GM12878 (cell line): ENCODE measurements at regions not wholly inside any gene's neighbourhood (a gene's known extent, or its start where the extent isn't known, plus 50 kb on each side); places are given as distances from the start of the nearest gene placed in this dataset.

Source experiments
- ATF2 ChIP-seq: IDR thresholded peaks from 2 replicates; pipeline ENCODE4 v1.6.1; 2012; ENCODE audit warnings: low read length, inconsistent platforms
- BCL3 ChIP-seq: IDR thresholded peaks from 2 replicates; pipeline ENCODE4 v1.6.1; 2011; ENCODE audit warnings: borderline replicate concordance, low read depth, mild to moderate bottlenecking, moderate library complexity, low read length; ENCODE audit not compliant: insufficient read depth, poor library complexity, severe bottlenecking
- BHLHE40 ChIP-seq, 2 experiments: fragments of 450-650 bp in 1 of 2; IDR thresholded peaks; 2 replicates each; pipeline ENCODE4 v1.6.1; 2011 to 2017; ENCODE audit warnings: low read depth in 2 of 2, borderline replicate concordance in 1 of 2, improper control_type of control experiment in 1 of 2, low read length in 1 of 2, mild to moderate bottlenecking in 1 of 2
- BMI1 ChIP-seq: fragments of 450-650 bp; IDR thresholded peaks from 2 replicates; pipeline ENCODE4 v1.6.1; 2016; ENCODE audit warnings: mild to moderate bottlenecking, moderate library complexity, borderline replicate concordance
- E2F4 ChIP-seq: IDR thresholded peaks from 2 replicates; pipeline ENCODE4 v1.6.1; 2012; ENCODE audit warnings: low read depth, low read length, improper control_type of control experiment
- EZH2 ChIP-seq: IDR thresholded peaks from 2 replicates; pipeline ENCODE4 v1.6.1; 2012; ENCODE audit warnings: low read depth, mild to moderate bottlenecking, control low read depth, inconsistent platforms, low read length, borderline replicate concordance; ENCODE audit not compliant: control insufficient read depth
- FOS ChIP-seq: IDR thresholded peaks from 3 replicates; pipeline ENCODE4 v1.6.1; 2011; ENCODE audit warnings: borderline replicate concordance; ENCODE audit not compliant: insufficient read length; ENCODE audit errors: extremely low read depth
- HDGF ChIP-seq: fragments of 450-650 bp; IDR thresholded peaks from 2 replicates; pipeline ENCODE4 v1.6.1; 2016; ENCODE audit warnings: antibody characterized with exemption
- IRF4 ChIP-seq: IDR thresholded peaks from 2 replicates; pipeline ENCODE4 v1.6.1; 2011; ENCODE audit warnings: low read depth, low read length
- MTA2 ChIP-seq: fragments of 450-650 bp; IDR thresholded peaks from 2 replicates; pipeline ENCODE4 v1.6.1; 2016; ENCODE audit warnings: low read depth, mild to moderate bottlenecking, moderate library complexity
- MXI1 ChIP-seq: fragments of 150-350 bp; IDR thresholded peaks from 2 replicates; pipeline ENCODE4 v1.6.1; 2011; ENCODE audit warnings: low read depth, mild to moderate bottlenecking, inconsistent platforms, low read length, improper control_type of control experiment
- MYC ChIP-seq: IDR thresholded peaks from 2 replicates; pipeline ENCODE4 v1.6.1; 2011; ENCODE audit warnings: mild to moderate bottlenecking, low read length, moderate library complexity, inconsistent platforms; ENCODE audit not compliant: insufficient read depth, insufficient replicate concordance, insufficient read length, severe bottlenecking
- NRF1 ChIP-seq: conservative IDR thresholded peaks from 2 replicates; pipeline ENCODE4 v1.6.1; 2011; ENCODE audit warnings: mild to moderate bottlenecking, low read depth, low read length, improper control_type of control experiment
- POLR2AphosphoS5 ChIP-seq: IDR thresholded peaks from 2 replicates; pipeline ENCODE4 v1.6.1; 2011; ENCODE audit warnings: mild to moderate bottlenecking, low read length, inconsistent platforms
- POU2F2 ChIP-seq: IDR thresholded peaks from 3 replicates; pipeline ENCODE4 v1.6.1; 2011; ENCODE audit warnings: low read depth, mild to moderate bottlenecking, low read length, borderline replicate concordance
- RAD51 ChIP-seq: fragments of 450-650 bp; IDR thresholded peaks from 2 replicates; pipeline ENCODE4 v1.6.1; 2016; ENCODE audit warnings: moderate library complexity, mild to moderate bottlenecking, inconsistent platforms
- TCF12 ChIP-seq: IDR thresholded peaks from 2 replicates; pipeline ENCODE4 v1.6.1; 2011; ENCODE audit warnings: low read depth, mild to moderate bottlenecking, low read length
- ZSCAN29 ChIP-seq: fragments of 450-650 bp; IDR thresholded peaks from 2 replicates; pipeline ENCODE4 v1.6.1; 2017; ENCODE audit warnings: mild to moderate bottlenecking, moderate library complexity
- ZZZ3 ChIP-seq: IDR thresholded peaks from 2 replicates; pipeline ENCODE4 v1.6.1; 2011; ENCODE audit warnings: low read depth; ENCODE audit not compliant: control insufficient read depth, insufficient read length
- TF ChIP-seq, protein P1 (sequence below): IDR thresholded peaks from 2 replicates; pipeline ENCODE4 v1.6.1; 2011; ENCODE audit warnings: low read depth, mild to moderate bottlenecking, low read length, moderate library complexity, borderline replicate concordance; ENCODE audit errors: extremely low read depth
- TF ChIP-seq, protein P2 (sequence below): fragments of 450-650 bp; IDR thresholded peaks from 2 replicates; pipeline ENCODE4 v1.6.1; 2016; ENCODE audit warnings: mild to moderate bottlenecking, moderate library complexity, borderline replicate concordance

- no peak for TF ChIP-seq RAD51
- peak; percentile 91 for TF ChIP-seq BMI1
- TF ChIP-seq E2F4: no peak
- peak; percentile 95 for TF ChIP-seq BCL3
- TF ChIP-seq NRF1: no peak
- TF ChIP-seq FOS: no peak
- TF ChIP-seq, protein P1, sequence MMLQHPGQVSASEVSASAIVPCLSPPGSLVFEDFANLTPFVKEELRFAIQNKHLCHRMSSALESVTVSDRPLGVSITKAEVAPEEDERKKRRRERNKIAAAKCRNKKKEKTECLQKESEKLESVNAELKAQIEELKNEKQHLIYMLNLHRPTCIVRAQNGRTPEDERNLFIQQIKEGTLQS: no peak
- TF ChIP-seq BHLHE40 (IDR thresholded peaks at IDR 0.05; ENCODE audit: borderline replicate concordance in 1 of 2, low read depth in 2 of 2, low read length in 1 of 2): peak; percentile 91 to 92
- TF ChIP-seq ZSCAN29: 0 out of 2 replicates have a peak, but pooled peaks have one; percentile 0
- TF ChIP-seq TCF12: peak; percentile 98
- TF ChIP-seq, protein P2, sequence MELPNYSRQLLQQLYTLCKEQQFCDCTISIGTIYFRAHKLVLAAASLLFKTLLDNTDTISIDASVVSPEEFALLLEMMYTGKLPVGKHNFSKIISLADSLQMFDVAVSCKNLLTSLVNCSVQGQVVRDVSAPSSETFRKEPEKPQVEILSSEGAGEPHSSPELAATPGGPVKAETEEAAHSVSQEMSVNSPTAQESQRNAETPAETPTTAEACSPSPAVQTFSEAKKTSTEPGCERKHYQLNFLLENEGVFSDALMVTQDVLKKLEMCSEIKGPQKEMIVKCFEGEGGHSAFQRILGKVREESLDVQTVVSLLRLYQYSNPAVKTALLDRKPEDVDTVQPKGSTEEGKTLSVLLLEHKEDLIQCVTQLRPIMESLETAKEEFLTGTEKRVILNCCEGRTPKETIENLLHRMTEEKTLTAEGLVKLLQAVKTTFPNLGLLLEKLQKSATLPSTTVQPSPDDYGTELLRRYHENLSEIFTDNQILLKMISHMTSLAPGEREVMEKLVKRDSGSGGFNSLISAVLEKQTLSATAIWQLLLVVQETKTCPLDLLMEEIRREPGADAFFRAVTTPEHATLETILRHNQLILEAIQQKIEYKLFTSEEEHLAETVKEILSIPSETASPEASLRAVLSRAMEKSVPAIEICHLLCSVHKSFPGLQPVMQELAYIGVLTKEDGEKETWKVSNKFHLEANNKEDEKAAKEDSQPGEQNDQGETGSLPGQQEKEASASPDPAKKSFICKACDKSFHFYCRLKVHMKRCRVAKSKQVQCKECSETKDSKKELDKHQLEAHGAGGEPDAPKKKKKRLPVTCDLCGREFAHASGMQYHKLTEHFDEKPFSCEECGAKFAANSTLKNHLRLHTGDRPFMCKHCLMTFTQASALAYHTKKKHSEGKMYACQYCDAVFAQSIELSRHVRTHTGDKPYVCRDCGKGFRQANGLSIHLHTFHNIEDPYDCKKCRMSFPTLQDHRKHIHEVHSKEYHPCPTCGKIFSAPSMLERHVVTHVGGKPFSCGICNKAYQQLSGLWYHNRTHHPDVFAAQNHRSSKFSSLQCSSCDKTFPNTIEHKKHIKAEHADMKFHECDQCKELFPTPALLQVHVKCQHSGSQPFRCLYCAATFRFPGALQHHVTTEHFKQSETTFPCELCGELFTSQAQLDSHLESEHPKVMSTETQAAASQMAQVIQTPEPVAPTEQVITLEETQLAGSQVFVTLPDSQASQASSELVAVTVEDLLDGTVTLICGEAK: no peak; the same call in 1 of the 2 replicates
- TF ChIP-seq EZH2: no peak
- peak; percentile 95 for TF ChIP-seq ATF2
- peak; percentile 90 for TF ChIP-seq MTA2
- TF ChIP-seq HDGF: no peak
- TF ChIP-seq POLR2AphosphoS5: no peak
- TF ChIP-seq MXI1: peak; percentile 73
- no peak for TF ChIP-seq MYC
- no peak for TF ChIP-seq ZZZ3
- TF ChIP-seq IRF4: peak; percentile 100
- TF ChIP-seq POU2F2: peak; percentile 94
Observed at GRCh38 chr3:56918111-56918568, 116.4 kb upstream of the ARHGEF3 start (continued).
